PC-9 (cell line): ENCODE measurements at regions not wholly inside any gene's neighbourhood (a gene's known extent, or its start where the extent isn't known, plus 50 kb on each side); places are given as distances from the start of the nearest gene placed in this dataset.

Experiments used
- EZH2 ChIP-seq: fragments of 200-600 bp; sonication (generic); IDR thresholded peaks from 2 replicates; pipeline ENCODE4 v1.8.0; 2017; ENCODE audit warnings: antibody characterized with exemption, low read depth
- TF ChIP-seq, protein P1 (sequence below): fragments of 200-600 bp; sonication (generic); conservative IDR thresholded peaks from 2 replicates; pipeline ENCODE4 v1.6.1; 2017; ENCODE audit warnings: mixed run types, antibody characterized with exemption, mild to moderate bottlenecking, moderate library complexity

DNA sequence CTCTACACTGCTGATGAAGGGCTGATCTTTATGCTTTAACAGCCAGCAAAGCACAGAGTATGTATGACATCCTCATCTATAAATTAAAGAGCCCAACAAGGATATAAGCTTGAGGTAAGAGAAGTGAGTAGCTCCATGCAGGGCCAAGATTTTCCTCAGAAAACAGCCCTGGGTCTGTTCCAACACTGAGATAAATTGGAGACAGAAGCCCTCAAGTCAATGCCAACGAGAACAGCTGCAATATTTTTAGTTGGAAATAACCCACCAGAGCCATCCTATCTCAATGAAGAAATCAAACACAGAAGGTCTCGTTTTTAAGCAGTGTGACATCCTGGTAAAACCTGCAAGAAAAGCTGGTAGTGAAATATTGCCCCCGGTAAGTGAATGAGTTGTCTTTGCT, 297.0 kb upstream of the AUTS2 start:
- TF ChIP-seq, protein P1, sequence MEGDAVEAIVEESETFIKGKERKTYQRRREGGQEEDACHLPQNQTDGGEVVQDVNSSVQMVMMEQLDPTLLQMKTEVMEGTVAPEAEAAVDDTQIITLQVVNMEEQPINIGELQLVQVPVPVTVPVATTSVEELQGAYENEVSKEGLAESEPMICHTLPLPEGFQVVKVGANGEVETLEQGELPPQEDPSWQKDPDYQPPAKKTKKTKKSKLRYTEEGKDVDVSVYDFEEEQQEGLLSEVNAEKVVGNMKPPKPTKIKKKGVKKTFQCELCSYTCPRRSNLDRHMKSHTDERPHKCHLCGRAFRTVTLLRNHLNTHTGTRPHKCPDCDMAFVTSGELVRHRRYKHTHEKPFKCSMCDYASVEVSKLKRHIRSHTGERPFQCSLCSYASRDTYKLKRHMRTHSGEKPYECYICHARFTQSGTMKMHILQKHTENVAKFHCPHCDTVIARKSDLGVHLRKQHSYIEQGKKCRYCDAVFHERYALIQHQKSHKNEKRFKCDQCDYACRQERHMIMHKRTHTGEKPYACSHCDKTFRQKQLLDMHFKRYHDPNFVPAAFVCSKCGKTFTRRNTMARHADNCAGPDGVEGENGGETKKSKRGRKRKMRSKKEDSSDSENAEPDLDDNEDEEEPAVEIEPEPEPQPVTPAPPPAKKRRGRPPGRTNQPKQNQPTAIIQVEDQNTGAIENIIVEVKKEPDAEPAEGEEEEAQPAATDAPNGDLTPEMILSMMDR = no peak
- no peak for TF ChIP-seq EZH2
